GM19328 (cell line): ENCODE measurements at regions not wholly inside any gene's neighbourhood (a gene's known extent, or its start where the extent isn't known, plus 50 kb on each side); places are given as distances from the start of the nearest gene placed in this dataset.
A peak's percentile ranks its signal among the peaks of the same experiment; 100 is the strongest.
"Not testable (repeated sequence)": the region's sequence is repeated elsewhere in the genome, so short reads cannot be mapped to it uniquely, and the experiment has no call there.

Experiments used
- ATAC-seq: cut with Tn5 transposase; IDR thresholded peaks from one replicate; pipeline ENCODE4 v1.9.1; 2021; ENCODE audit warnings: mild to moderate bottlenecking, moderate library complexity; ENCODE audit not compliant: unreplicated experiment

- ATAC-seq = not testable (repeated sequence)
Observed at GRCh38 chrX:1016926-1017325, 195.5 kb downstream of the CRLF2 start.

GRCh38 chrX:1016281-1016680 is 196.2 kb downstream of the CRLF2 start:
- ATAC-seq = not testable (repeated sequence)

- no peak for ATAC-seq
Observed at GRCh38 chrX:1012678-1013300, 199.7 kb downstream of the CRLF2 start.

GRCh38 chrX:1011691-1012283 is 200.7 kb downstream of the CRLF2 start:
- ATAC-seq = no peak

GRCh38 chrX:1009771-1010170 is 202.7 kb downstream of the CRLF2 start:
- no peak for ATAC-seq

GRCh38 chrX:1006156-1006730 is 206.2 kb downstream of the CRLF2 start:
- no peak for ATAC-seq

GRCh38 chrX:1002611-1003010 is 209.8 kb downstream of the CRLF2 start:
- ATAC-seq = no peak

- ATAC-seq = no peak
Observed at GRCh38 chrX:997631-998137, 214.8 kb downstream of the CRLF2 start.

- no peak for ATAC-seq
Observed at GRCh38 chrX:994780-995179, 217.7 kb downstream of the CRLF2 start.

- ATAC-seq = peak; percentile 98
Observed at GRCh38 chrX:989959-990510, 222.4 kb downstream of the CRLF2 start.

- ATAC-seq = not testable (repeated sequence)
Observed at GRCh38 chrX:988530-988929, 223.9 kb downstream of the CRLF2 start.

- ATAC-seq = no peak
Observed at GRCh38 chrX:981791-982626, 230.4 kb downstream of the CRLF2 start.

- no peak for ATAC-seq
Observed at GRCh38 chrX:980587-981235, 231.7 kb downstream of the CRLF2 start.

GRCh38 chrX:979127-979526 is 233.3 kb downstream of the CRLF2 start:
- not testable (repeated sequence) for ATAC-seq

GRCh38 chrX:973010-973632 is 239.3 kb downstream of the CRLF2 start:
- ATAC-seq = no peak

- ATAC-seq = no peak
Observed at GRCh38 chrX:968148-968965, 244.1 kb downstream of the CRLF2 start.

- ATAC-seq = no peak
Observed at GRCh38 chrX:966396-967070, 245.9 kb downstream of the CRLF2 start.

- ATAC-seq = no peak
Observed at GRCh38 chrX:964831-965416, 247.5 kb downstream of the CRLF2 start.
